Endothelial cell (in vitro differentiated cells): ENCODE measurements at regions not wholly inside any gene's neighbourhood (a gene's known extent, or its start where the extent isn't known, plus 50 kb on each side); places are given as distances from the start of the nearest gene placed in this dataset.

Experiments used
- DNase-seq: peaks from one replicate; pipeline ENCODE4 v3.0.0; 2021; ENCODE audit warnings: low spot score
- H3K27ac Mint-ChIP-seq: one replicate; pipeline ENCODE4 v1.8.0; 2021; ENCODE audit warnings: mixed read lengths, inconsistent platforms; ENCODE audit not compliant: unreplicated experiment
- H3K27me3 Mint-ChIP-seq: one replicate; pipeline ENCODE4 v1.8.0; 2021; ENCODE audit warnings: mild to moderate bottlenecking, moderate library complexity, mixed read lengths, inconsistent platforms; ENCODE audit not compliant: unreplicated experiment
- H3K36me3 Mint-ChIP-seq: one replicate; pipeline ENCODE4 v1.8.0; 2021; ENCODE audit warnings: mild to moderate bottlenecking, low read depth, mixed read lengths, inconsistent platforms; ENCODE audit not compliant: unreplicated experiment
- H3K4me1 Mint-ChIP-seq: one replicate; pipeline ENCODE4 v1.8.0; 2021; ENCODE audit warnings: mild to moderate bottlenecking, mixed read lengths, inconsistent platforms; ENCODE audit not compliant: unreplicated experiment
- H3K4me3 Mint-ChIP-seq: one replicate; pipeline ENCODE4 v1.8.0; 2021; ENCODE audit warnings: mild to moderate bottlenecking, mixed read lengths, inconsistent platforms; ENCODE audit not compliant: unreplicated experiment
- H3K9me3 Mint-ChIP-seq: one replicate; pipeline ENCODE4 v1.8.0; 2021; ENCODE audit warnings: mixed read lengths, inconsistent platforms; ENCODE audit not compliant: unreplicated experiment
- TF ChIP-seq, protein P1 (sequence below): fragments of 200-600 bp; sonication (generic); IDR thresholded peaks from one replicate; pipeline ENCODE4 v1.5.0; 2021; ENCODE audit warnings: antibody characterized with exemption; ENCODE audit not compliant: unreplicated experiment

DNA sequence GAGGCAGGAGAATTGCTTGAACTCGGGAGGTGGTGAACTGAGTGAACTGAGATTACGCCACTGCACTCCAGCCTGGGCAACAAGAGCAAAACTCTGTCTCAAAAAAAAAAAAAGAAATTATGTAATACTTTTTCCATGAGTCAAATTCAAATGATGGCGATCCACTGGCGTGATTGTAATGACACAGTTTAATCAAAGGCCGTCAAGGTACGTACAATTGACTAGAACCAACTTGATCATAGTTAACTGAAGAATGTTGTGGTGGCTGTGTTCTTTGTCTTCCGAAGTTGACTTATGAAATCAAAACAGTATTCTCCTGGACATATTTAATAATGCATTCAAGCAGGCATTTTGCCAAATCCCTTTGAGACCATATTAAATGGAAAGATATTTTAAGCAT is 318.6 kb upstream of the FAT1 start:
- Mint-ChIP-seq H3K27ac (no peak overlapping the region), H3K9me3 (no peaks in the 10 kb centered on the region), H3K4me3 (no peak overlapping the region), H3K4me1 (no peaks in the 10 kb centered on the region), H3K36me3 (peaks cover 3% of the 10 kb centered on the region), H3K27me3 (peaks cover 3% of the 10 kb centered on the region)
- TF ChIP-seq, protein P1, sequence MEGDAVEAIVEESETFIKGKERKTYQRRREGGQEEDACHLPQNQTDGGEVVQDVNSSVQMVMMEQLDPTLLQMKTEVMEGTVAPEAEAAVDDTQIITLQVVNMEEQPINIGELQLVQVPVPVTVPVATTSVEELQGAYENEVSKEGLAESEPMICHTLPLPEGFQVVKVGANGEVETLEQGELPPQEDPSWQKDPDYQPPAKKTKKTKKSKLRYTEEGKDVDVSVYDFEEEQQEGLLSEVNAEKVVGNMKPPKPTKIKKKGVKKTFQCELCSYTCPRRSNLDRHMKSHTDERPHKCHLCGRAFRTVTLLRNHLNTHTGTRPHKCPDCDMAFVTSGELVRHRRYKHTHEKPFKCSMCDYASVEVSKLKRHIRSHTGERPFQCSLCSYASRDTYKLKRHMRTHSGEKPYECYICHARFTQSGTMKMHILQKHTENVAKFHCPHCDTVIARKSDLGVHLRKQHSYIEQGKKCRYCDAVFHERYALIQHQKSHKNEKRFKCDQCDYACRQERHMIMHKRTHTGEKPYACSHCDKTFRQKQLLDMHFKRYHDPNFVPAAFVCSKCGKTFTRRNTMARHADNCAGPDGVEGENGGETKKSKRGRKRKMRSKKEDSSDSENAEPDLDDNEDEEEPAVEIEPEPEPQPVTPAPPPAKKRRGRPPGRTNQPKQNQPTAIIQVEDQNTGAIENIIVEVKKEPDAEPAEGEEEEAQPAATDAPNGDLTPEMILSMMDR = no peak
- DNase-seq = no peak

DNA sequence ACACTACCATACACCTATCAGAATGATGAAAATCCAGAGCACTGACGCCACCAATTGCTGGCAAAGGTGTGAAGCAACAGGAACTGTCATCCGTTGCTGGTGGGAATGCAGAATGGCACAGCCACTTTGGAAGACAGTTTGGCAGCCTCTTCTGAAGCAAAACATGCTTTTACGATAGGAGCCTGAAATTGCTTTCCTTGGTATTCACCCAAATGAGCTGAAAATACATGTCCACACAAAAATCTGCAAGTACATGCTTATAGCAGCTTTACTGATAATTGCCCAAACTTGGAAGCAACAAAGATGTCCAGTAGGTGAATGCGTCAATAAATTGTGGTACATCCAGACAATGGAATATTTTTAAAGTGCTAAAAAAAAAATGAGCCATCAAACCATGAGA is 322.8 kb upstream of the FAT1 start:
- TF ChIP-seq, protein P1 = no peak
- no peak overlapping the region for H3K4me3 Mint-ChIP-seq
- peaks cover 3% of the 10 kb centered on the region for H3K27me3 Mint-ChIP-seq
- H3K4me1 Mint-ChIP-seq = no peaks in the 10 kb centered on the region
- no peak for DNase-seq
- no peaks in the 10 kb centered on the region for H3K9me3 Mint-ChIP-seq
- peaks cover 3% of the 10 kb centered on the region for H3K36me3 Mint-ChIP-seq
- no peak overlapping the region for H3K27ac Mint-ChIP-seq

DNA sequence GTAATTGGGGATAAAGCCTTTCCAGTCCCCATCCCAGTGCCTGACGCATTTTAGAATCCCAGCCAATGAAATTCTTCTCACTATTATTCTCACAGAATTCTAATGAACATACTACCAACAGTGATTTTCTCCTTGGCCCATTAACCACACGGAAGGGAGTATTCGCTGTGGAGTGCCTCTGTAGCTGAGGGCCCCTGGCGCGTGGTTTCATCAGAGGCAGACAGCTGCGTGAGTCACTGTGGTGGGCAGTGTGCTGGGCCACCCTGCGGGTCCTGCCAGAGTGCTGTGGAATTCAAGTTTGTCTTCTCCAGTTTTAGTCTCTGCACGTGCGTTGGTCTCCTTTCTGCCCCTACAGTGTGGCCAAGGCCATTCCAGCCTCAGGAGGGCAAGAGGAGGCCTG is 335.4 kb upstream of the FAT1 start:
- no peak overlapping the region for H3K4me3 Mint-ChIP-seq

DNA sequence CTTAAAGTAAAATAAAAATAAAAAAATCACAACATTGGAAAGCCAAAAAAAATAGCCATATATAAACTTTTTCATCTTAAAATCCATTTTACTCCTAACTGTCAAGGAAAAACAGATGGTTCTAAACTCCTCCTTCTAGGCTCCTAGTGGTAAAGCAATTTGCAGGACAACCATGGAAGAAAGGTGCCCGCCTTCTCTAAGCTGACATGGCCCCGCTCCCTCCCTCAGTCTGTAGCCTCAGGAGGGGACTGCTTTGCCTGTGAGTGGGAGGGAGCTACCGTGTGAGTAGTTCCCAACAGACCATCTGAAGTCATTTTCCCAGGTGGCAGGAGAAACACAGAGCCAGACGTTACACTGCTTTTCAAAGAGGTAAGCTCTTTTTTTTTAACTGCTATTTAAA is 336.2 kb upstream of the FAT1 start:
- TF ChIP-seq, protein P1 = no peak
- Mint-ChIP-seq H3K27me3 (no peaks in the 10 kb centered on the region), H3K4me3 (no peak overlapping the region), H3K36me3 (no peaks in the 10 kb centered on the region), H3K9me3 (no peaks in the 10 kb centered on the region), H3K27ac (no peak overlapping the region), H3K4me1 (no peaks in the 10 kb centered on the region)
- no peak for DNase-seq

More for the DNA sequence above, 335.4 kb upstream of the FAT1 start:
- TF ChIP-seq, protein P1 = no peak
- DNase-seq = no peak
- H3K27ac Mint-ChIP-seq = no peak overlapping the region
- H3K36me3 Mint-ChIP-seq = no peaks in the 10 kb centered on the region
- no peaks in the 10 kb centered on the region for H3K9me3 Mint-ChIP-seq
- H3K27me3 Mint-ChIP-seq = no peaks in the 10 kb centered on the region
- H3K4me1 Mint-ChIP-seq = no peaks in the 10 kb centered on the region

DNA sequence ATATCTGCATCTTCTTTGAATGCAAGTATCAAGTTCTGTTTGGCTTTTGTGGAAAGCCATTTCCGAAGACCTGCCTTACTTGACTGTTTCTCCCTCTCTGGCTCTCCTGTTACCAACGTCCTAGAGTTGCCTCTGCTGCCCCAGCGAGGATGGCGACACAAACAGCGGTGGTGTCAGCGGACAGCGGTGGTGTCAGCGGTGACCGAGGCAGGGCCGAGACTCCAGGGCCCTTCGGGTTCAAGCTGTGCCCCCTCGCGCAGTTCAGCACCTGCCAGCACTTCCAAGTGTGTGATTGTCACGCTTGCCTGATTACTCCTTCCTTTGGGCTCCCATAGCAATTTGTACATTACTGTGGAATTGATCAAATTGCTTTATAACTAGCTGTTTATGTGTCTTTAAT is 336.9 kb upstream of the FAT1 start:
- H3K4me3 Mint-ChIP-seq = no peak overlapping the region
- H3K27ac Mint-ChIP-seq = no peak overlapping the region
- H3K27me3 Mint-ChIP-seq = no peaks in the 10 kb centered on the region
- no peaks in the 10 kb centered on the region for H3K36me3 Mint-ChIP-seq
- no peak for DNase-seq
- TF ChIP-seq, protein P1 = no peak
- H3K4me1 Mint-ChIP-seq = no peaks in the 10 kb centered on the region
- no peaks in the 10 kb centered on the region for H3K9me3 Mint-ChIP-seq
